ENCODE measurements at regions not wholly inside any gene's neighbourhood (a gene's known extent, or its start where the extent isn't known, plus 50 kb on each side); places are given as distances from the start of the nearest gene placed in this dataset.

- Mint-ChIP-seq H3K36me3 (ENCODE audit: low read depth, unreplicated experiment) (no peaks in the 10 kb centered on the region), H3K4me1 (ENCODE audit: unreplicated experiment) (no peaks in the 10 kb centered on the region), H3K27me3 (ENCODE audit: unreplicated experiment) (no peaks in the 10 kb centered on the region), H3K27ac (ENCODE audit: unreplicated experiment) (no peak overlapping the region), H3K9me3 (ENCODE audit: unreplicated experiment) (peaks cover 29% of the 10 kb centered on the region), H3K4me3 (ENCODE audit: unreplicated experiment) (no peak overlapping the region)
- no peak for TF ChIP-seq CTCF (IDR thresholded peaks at IDR 0.05; ENCODE audit: unreplicated experiment)
- DNase-seq (ENCODE audit: low spot score): no peak
These were observed 468.6 kb downstream of the CNTN6 start for GRCh38 chr3:1561427-1561826.

GRCh38 chr3:1571736-1572135, 478.9 kb downstream of the CNTN6 start:
- Mint-ChIP-seq H3K27me3 (ENCODE audit: unreplicated experiment) (no peaks in the 10 kb centered on the region), H3K36me3 (ENCODE audit: low read depth, unreplicated experiment) (no peaks in the 10 kb centered on the region)

GRCh38 chr3:1576047-1576446, 483.2 kb downstream of the CNTN6 start:
- DNase-seq (ENCODE audit: low spot score): no peak
- H3K9me3 Mint-ChIP-seq (ENCODE audit: unreplicated experiment): peaks cover 17% of the 10 kb centered on the region
- no peak overlapping the region for H3K4me3 Mint-ChIP-seq (ENCODE audit: unreplicated experiment)
- H3K4me1 Mint-ChIP-seq (ENCODE audit: unreplicated experiment): no peaks in the 10 kb centered on the region
- TF ChIP-seq CTCF (IDR thresholded peaks at IDR 0.05; ENCODE audit: unreplicated experiment): no peak
- H3K27ac Mint-ChIP-seq (ENCODE audit: unreplicated experiment): no peak overlapping the region
- H3K36me3 Mint-ChIP-seq (ENCODE audit: low read depth, unreplicated experiment): no peaks in the 10 kb centered on the region
- no peaks in the 10 kb centered on the region for H3K27me3 Mint-ChIP-seq (ENCODE audit: unreplicated experiment)

More at GRCh38 chr3:1571736-1572135, 478.9 kb downstream of the CNTN6 start:
- DNase-seq (ENCODE audit: low spot score): no peak
- H3K4me1 Mint-ChIP-seq (ENCODE audit: unreplicated experiment): no peaks in the 10 kb centered on the region
- H3K27ac Mint-ChIP-seq (ENCODE audit: unreplicated experiment): no peak overlapping the region
- no peak overlapping the region for H3K4me3 Mint-ChIP-seq (ENCODE audit: unreplicated experiment)
- peaks cover 19% of the 10 kb centered on the region for H3K9me3 Mint-ChIP-seq (ENCODE audit: unreplicated experiment)
- no peak for TF ChIP-seq CTCF (IDR thresholded peaks at IDR 0.05; ENCODE audit: unreplicated experiment)

GRCh38 chr3:1578124-1578806, 485.4 kb downstream of the CNTN6 start:
- no peak for TF ChIP-seq CTCF (IDR thresholded peaks at IDR 0.05; ENCODE audit: unreplicated experiment)
- Mint-ChIP-seq H3K4me1 (ENCODE audit: unreplicated experiment) (no peaks in the 10 kb centered on the region), H3K36me3 (ENCODE audit: low read depth, unreplicated experiment) (no peaks in the 10 kb centered on the region), H3K9me3 (ENCODE audit: unreplicated experiment) (peaks cover 21% of the 10 kb centered on the region), H3K27ac (ENCODE audit: unreplicated experiment) (no peak overlapping the region), H3K27me3 (ENCODE audit: unreplicated experiment) (no peaks in the 10 kb centered on the region), H3K4me3 (ENCODE audit: unreplicated experiment) (no peak overlapping the region)
- no peak for DNase-seq (ENCODE audit: low spot score)

GRCh38 chr3:1583044-1583443, 490.2 kb downstream of the CNTN6 start:
- no peaks in the 10 kb centered on the region for H3K36me3 Mint-ChIP-seq (ENCODE audit: low read depth, unreplicated experiment)
- TF ChIP-seq CTCF (IDR thresholded peaks at IDR 0.05; ENCODE audit: unreplicated experiment): no peak
- H3K4me1 Mint-ChIP-seq (ENCODE audit: unreplicated experiment): no peaks in the 10 kb centered on the region
- peaks cover 4% of the 10 kb centered on the region for H3K27me3 Mint-ChIP-seq (ENCODE audit: unreplicated experiment)
- no peak for DNase-seq (ENCODE audit: low spot score)
- no peak overlapping the region for H3K4me3 Mint-ChIP-seq (ENCODE audit: unreplicated experiment)
- H3K27ac Mint-ChIP-seq (ENCODE audit: unreplicated experiment): no peak overlapping the region
- peaks cover 27% of the 10 kb centered on the region for H3K9me3 Mint-ChIP-seq (ENCODE audit: unreplicated experiment)

Data from endothelial cell (in vitro differentiated cells).